GM11168 (cell line): ENCODE measurements at regions not wholly inside any gene's neighbourhood (a gene's known extent, or its start where the extent isn't known, plus 50 kb on each side); places are given as distances from the start of the nearest gene placed in this dataset.

Source experiments
- in situ Hi-C: fragments of 300-500 bp; cut with MboI; formaldehyde crosslinking; loops from one replicate; pipeline ENCODE4 v1.12.0; 2022; ENCODE audit warnings: low sequenced_read_pairs; ENCODE audit not compliant: unreplicated experiment

- in situ Hi-C loops: loop anchor here (25.0 kb wide), 1 partner anchor 311 kb away; no protein-coding TSS in a partner anchor
Observed at GRCh38 chr22:22976033-22976922, 88.7 kb downstream of the IGLL5 start.

GRCh38 chr22:22977479-22978200, 90.0 kb downstream of the IGLL5 start:
- in situ Hi-C loops: loop anchor here (25.0 kb wide), 1 partner anchor 310 kb away; no protein-coding TSS in a partner anchor

DNA sequence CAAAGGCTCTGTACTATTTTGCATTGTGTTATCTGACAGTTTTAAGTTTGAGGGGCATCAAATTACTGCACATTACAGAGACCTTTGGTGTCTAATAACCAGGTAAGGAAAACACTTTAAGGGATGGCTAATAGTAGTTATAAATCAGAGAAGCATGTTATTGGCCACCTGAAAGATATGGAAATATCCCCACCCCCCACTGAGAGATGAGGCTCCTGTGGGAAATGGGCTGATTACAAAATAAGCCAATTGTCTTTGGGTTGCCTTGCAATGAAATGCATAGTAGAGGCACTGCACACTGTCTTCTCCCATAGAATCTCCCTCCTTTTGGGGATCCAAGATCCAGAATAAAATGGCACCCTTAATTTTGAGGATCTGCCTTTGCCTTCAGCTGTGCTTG, 91.0 kb downstream of the IGLL5 start:
- in situ Hi-C loops: loop anchor here (25.0 kb wide), 1 partner anchor 309 kb away; no protein-coding TSS in a partner anchor

- in situ Hi-C loops: loop anchor here (25.0 kb wide), 1 partner anchor 308 kb away; no protein-coding TSS in a partner anchor
Observed at GRCh38 chr22:22979121-22979724, 91.1 kb upstream of the GNAZ start.

GRCh38 chr22:22979954-22980353, 90.4 kb upstream of the GNAZ start:
- in situ Hi-C loops: loop anchor here (25.0 kb wide), 1 partner anchor 307 kb away; no protein-coding TSS in a partner anchor

- in situ Hi-C loops: loop anchor here (25.0 kb wide), 1 partner anchor 305 kb away; no protein-coding TSS in a partner anchor
Observed at GRCh38 chr22:22981670-22982571, 88.4 kb upstream of the GNAZ start.

- in situ Hi-C loops: loop anchor here (25.0 kb wide), 1 partner anchor 305 kb away; no protein-coding TSS in a partner anchor
Observed at GRCh38 chr22:22982616-22983015, 87.7 kb upstream of the GNAZ start.

DNA sequence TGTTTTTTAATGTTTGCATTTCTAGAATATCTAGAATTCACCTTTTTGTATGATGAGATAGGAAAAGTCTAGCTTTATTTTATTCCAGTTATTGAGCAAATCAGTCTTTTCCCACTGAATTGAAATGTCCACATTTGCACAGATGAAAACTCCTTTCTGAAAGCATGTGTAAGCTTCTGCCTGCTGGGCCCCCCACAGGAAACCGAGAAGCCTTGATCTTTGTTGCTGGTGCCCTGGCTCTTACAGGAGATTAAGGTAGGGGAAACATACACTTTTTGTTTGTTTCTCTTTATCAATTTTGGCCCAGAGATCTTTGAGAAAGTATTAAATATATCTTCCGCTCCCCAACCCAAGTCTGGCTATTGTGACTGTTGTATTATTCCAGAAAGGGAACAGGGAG, 87.2 kb upstream of the GNAZ start:
- in situ Hi-C loops: loop anchor here (25.0 kb wide), 1 partner anchor 304 kb away; no protein-coding TSS in a partner anchor

GRCh38 chr22:22983816-22984215, 86.5 kb upstream of the GNAZ start:
- in situ Hi-C loops: loop anchor here (25.0 kb wide), 1 partner anchor 303 kb away; no protein-coding TSS in a partner anchor

DNA sequence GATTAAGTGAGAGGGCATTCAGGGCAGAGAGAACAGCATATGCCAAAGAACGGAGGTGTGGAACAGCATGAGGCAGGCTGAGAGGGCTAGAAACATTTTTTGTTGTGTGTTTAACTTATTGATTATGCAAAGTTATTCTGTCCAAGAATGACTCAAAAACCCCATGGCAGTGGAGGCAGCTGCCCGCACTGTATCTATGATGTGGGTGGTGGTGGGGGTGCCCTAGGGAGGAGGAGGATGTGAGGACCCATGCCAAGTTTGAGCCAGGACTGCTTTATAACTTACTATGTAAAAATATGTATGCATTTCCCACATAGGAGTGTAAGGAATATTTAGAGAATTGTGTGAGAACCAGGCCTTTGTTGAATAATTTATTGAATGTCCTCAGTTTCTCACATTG, 85.4 kb upstream of the GNAZ start:
- in situ Hi-C loops: loop anchor here (25.0 kb wide), 1 partner anchor 302 kb away; no protein-coding TSS in a partner anchor

GRCh38 chr22:22986008-22986407, 84.3 kb upstream of the GNAZ start:
- in situ Hi-C loops: loop anchor here (25.0 kb wide), 1 partner anchor 301 kb away; no protein-coding TSS in a partner anchor

GRCh38 chr22:22986640-22987039, 83.7 kb upstream of the GNAZ start:
- in situ Hi-C loops: loop anchor here (25.0 kb wide), 1 partner anchor 301 kb away; no protein-coding TSS in a partner anchor

GRCh38 chr22:22988150-22988549, 82.2 kb upstream of the GNAZ start:
- in situ Hi-C loops: loop anchor here (25.0 kb wide), 1 partner anchor 299 kb away; no protein-coding TSS in a partner anchor

DNA sequence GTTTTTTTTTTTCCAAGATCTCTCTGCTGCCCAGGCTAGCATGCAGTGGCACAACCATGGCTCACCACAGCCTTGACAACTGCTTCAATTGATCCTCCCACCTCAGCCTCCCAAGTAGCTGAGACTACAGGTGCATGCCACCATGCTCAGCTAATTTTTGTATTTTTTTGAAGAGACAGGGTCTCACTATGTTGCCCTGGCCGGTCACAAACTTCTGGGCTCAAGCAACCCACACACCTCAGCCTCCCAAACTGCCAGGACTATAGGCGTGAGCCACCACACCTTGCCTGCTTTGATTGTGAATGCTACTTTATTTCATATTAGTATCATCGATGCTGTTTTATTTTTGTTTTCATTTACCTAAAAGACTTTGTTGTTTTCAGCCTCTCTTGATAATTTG, 81.5 kb upstream of the GNAZ start:
- in situ Hi-C loops: loop anchor here (25.0 kb wide), 1 partner anchor 299 kb away; no protein-coding TSS in a partner anchor

DNA sequence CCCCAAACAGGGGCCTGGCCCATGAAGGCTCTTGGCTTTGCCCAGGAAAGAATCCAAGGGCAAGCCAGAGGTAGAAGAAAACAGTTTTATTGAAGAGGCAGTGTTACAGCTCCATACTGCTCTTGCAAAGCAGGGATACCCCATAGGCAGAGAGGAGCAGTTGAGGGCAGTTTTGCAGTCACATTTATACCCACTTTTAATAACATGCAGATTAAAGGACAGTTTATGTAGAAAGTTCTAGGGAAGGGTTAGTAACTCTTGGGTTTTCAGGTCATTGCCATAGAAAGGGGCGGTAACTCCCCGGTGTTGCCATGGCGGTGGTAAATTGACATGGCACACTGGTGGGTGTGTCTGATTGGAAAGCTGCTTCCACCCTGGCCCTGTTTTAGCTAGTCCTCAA, 80.5 kb upstream of the GNAZ start:
- in situ Hi-C loops: loop anchor here (25.0 kb wide), 1 partner anchor 297 kb away; no protein-coding TSS in a partner anchor

GRCh38 chr22:22990711-22991505, 79.4 kb upstream of the GNAZ start:
- in situ Hi-C loops: loop anchor here (25.0 kb wide), 1 partner anchor 296 kb away; no protein-coding TSS in a partner anchor

GRCh38 chr22:22992474-22992873, 77.8 kb upstream of the GNAZ start:
- in situ Hi-C loops: loop anchor here (25.0 kb wide), 1 partner anchor 295 kb away; no protein-coding TSS in a partner anchor

DNA sequence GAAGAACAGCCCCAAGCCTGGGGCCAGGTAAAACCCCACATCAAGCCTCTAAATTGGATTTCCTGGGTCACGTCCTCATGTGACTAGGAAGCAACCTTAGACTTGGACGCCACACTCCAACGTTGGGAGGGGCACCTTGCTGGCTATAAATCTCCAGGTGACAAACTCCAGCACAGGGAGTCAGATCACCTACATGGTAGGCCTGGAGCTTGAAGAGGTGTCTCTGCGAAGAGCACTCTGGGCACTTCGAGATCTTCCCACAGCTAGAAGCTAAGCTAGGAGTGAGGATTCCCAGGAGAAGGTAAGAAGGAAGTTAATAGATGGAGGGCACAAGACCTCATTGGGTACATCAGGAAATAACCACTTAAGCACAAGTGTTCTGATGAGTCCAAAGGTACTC, 77.1 kb upstream of the GNAZ start:
- in situ Hi-C loops: loop anchor here (25.0 kb wide), 1 partner anchor 294 kb away; no protein-coding TSS in a partner anchor
